ENCODE measurements at regions not wholly inside any gene's neighbourhood (a gene's known extent, or its start where the extent isn't known, plus 50 kb on each side); places are given as distances from the start of the nearest gene placed in this dataset.

- Histone ChIP-seq H3K27me3 (ENCODE audit: control insufficient read depth, insufficient read depth, low read length) (no peaks in the 10 kb centered on the region), H3K79me2 (ENCODE audit: control insufficient read depth, insufficient read depth, low read length) (no peaks in the 10 kb centered on the region), H3K27ac (ENCODE audit: insufficient read depth, low read length) (no peak overlapping the region), H3K4me1 (ENCODE audit: control insufficient read depth, extremely low read depth, insufficient read depth, low read length) (no peaks in the 10 kb centered on the region), H3K4me2 (ENCODE audit: extremely low read depth, insufficient read depth, low read length) (no peak overlapping the region), H3K9me3 (ENCODE audit: control insufficient read depth, insufficient read depth, low read depth, low read length) (no peaks in the 10 kb centered on the region), H4K20me1 (ENCODE audit: control insufficient read depth, extremely low read depth, insufficient read depth, low read length) (no peaks in the 10 kb centered on the region), H3K9ac (ENCODE audit: insufficient read depth, low read length) (no peak overlapping the region), H3K36me3 (ENCODE audit: control insufficient read depth, insufficient read depth, low read length) (no peaks in the 10 kb centered on the region), H2AFZ (ENCODE audit: low read length) (no peak overlapping the region), H3K4me3 (replicated peaks in 1 of 4; ENCODE audit: control extremely low read depth in 1 of 4, insufficient read depth in 1 of 4, low read depth in 3 of 4, low read length in 4 of 4) (no peak overlapping the region)
- TF ChIP-seq EZH2 (IDR thresholded peaks at IDR 0.05; ENCODE audit: low read length, missing control alignments) (no peak), CTCF (conservative IDR thresholded peaks at IDR 0.05 in 1 of 2, IDR thresholded peaks at IDR 0.05 in 1 of 2; ENCODE audit: low read depth in 1 of 2, low read length in 2 of 2) (no peak)
- peak in 1 of 2 donors; percentile 77 for DNase-seq (ENCODE audit: low read depth in 2 of 2)
Measured at GRCh38 chr2:211133766-211134165, 577.4 kb downstream of the CPS1 start.

- no peak overlapping the region for H3K9ac ChIP-seq (ENCODE audit: insufficient read depth, low read length)
- H4K20me1 ChIP-seq (ENCODE audit: control insufficient read depth, extremely low read depth, insufficient read depth, low read length), result no peaks in the 10 kb centered on the region
- H3K4me2 ChIP-seq (ENCODE audit: extremely low read depth, insufficient read depth, low read length), result no peak overlapping the region
- no peak overlapping the region for H3K27ac ChIP-seq (ENCODE audit: insufficient read depth, low read length)
- H3K27me3 ChIP-seq (ENCODE audit: control insufficient read depth, insufficient read depth, low read length), result no peaks in the 10 kb centered on the region
- DNase-seq (ENCODE audit: low read depth in 2 of 2), result no peak
- H3K79me2 ChIP-seq (ENCODE audit: control insufficient read depth, insufficient read depth, low read length), result no peaks in the 10 kb centered on the region
- no peaks in the 10 kb centered on the region for H3K4me1 ChIP-seq (ENCODE audit: control insufficient read depth, extremely low read depth, insufficient read depth, low read length)
- no peaks in the 10 kb centered on the region for H3K36me3 ChIP-seq (ENCODE audit: control insufficient read depth, insufficient read depth, low read length)
- TF ChIP-seq CTCF (conservative IDR thresholded peaks at IDR 0.05 in 1 of 2, IDR thresholded peaks at IDR 0.05 in 1 of 2; ENCODE audit: low read depth in 1 of 2, low read length in 2 of 2) (no peak), EZH2 (IDR thresholded peaks at IDR 0.05; ENCODE audit: low read length, missing control alignments) (no peak)
- no peak overlapping the region for H2AFZ ChIP-seq (ENCODE audit: low read length)
- H3K9me3 ChIP-seq (ENCODE audit: control insufficient read depth, insufficient read depth, low read depth, low read length), result no peaks in the 10 kb centered on the region
- H3K4me3 ChIP-seq (replicated peaks in 1 of 4; ENCODE audit: control extremely low read depth in 1 of 4, insufficient read depth in 1 of 4, low read depth in 3 of 4, low read length in 4 of 4), result no peak overlapping the region
Measured at GRCh38 chr2:211138551-211138950, 582.2 kb downstream of the CPS1 start.

GRCh38 chr2:211141646-211142045 is 585.2 kb downstream of the CPS1 start:
- DNase-seq (ENCODE audit: low read depth in 2 of 2), result peak in 1 of 2 donors; percentile 41
- no peaks in the 10 kb centered on the region for H3K27me3 ChIP-seq (ENCODE audit: control insufficient read depth, insufficient read depth, low read length)
- H3K79me2 ChIP-seq (ENCODE audit: control insufficient read depth, insufficient read depth, low read length), result no peaks in the 10 kb centered on the region
- H2AFZ ChIP-seq (ENCODE audit: low read length), result no peak overlapping the region
- TF ChIP-seq CTCF (conservative IDR thresholded peaks at IDR 0.05 in 1 of 2, IDR thresholded peaks at IDR 0.05 in 1 of 2; ENCODE audit: low read depth in 1 of 2, low read length in 2 of 2) (no peak), EZH2 (IDR thresholded peaks at IDR 0.05; ENCODE audit: low read length, missing control alignments) (no peak)
- no peaks in the 10 kb centered on the region for H3K4me1 ChIP-seq (ENCODE audit: control insufficient read depth, extremely low read depth, insufficient read depth, low read length)
- no peak overlapping the region for H3K27ac ChIP-seq (ENCODE audit: insufficient read depth, low read length)
- no peak overlapping the region for H3K9ac ChIP-seq (ENCODE audit: insufficient read depth, low read length)
- no peaks in the 10 kb centered on the region for H4K20me1 ChIP-seq (ENCODE audit: control insufficient read depth, extremely low read depth, insufficient read depth, low read length)
- H3K9me3 ChIP-seq (ENCODE audit: control insufficient read depth, insufficient read depth, low read depth, low read length), result no peaks in the 10 kb centered on the region
- H3K4me3 ChIP-seq (replicated peaks in 1 of 4; ENCODE audit: control extremely low read depth in 1 of 4, insufficient read depth in 1 of 4, low read depth in 3 of 4, low read length in 4 of 4), result no peak overlapping the region
- H3K4me2 ChIP-seq (ENCODE audit: extremely low read depth, insufficient read depth, low read length), result no peak overlapping the region
- H3K36me3 ChIP-seq (ENCODE audit: control insufficient read depth, insufficient read depth, low read length), result no peaks in the 10 kb centered on the region
